Brain pericyte (primary cell): ENCODE measurements at regions not wholly inside any gene's neighbourhood (a gene's known extent, or its start where the extent isn't known, plus 50 kb on each side); places are given as distances from the start of the nearest gene placed in this dataset.

Source experiments
- DNase-seq: peaks from one replicate; pipeline ENCODE4 v3.0.0-alpha.2; 2012; ENCODE audit warnings: low read depth, low spot score

DNA sequence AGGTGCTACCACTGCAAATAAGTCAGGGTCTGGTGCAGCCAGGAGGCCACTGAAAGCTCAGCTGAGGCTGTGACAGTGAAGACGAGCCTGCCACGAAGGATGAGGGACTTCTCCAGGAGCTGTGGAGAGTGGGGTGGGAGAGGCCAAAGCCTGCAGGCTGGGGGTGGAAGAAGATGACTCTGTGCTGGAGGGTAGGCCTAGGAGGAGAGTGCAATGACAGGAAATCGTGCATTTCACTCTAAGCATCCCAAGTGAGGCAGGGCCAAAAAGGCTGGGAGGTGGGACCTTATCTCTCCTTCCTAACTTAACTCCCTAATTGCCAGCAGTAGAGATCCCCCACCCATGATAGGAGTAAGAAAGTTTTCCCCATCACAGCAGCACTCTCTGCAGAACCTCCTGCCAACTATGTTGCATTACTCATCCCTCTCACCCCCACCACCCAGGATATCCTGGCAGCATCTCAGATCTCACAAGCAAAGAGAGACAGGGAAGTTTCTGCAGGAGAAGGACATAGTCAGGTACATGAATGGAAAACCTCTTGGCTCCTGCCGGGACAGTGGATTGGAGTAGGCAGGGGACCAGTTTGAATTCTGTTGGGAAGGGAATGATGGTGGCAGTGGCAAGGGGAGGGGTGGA lies 466.2 kb downstream of the CDH26 start:
- no peak for DNase-seq

DNA sequence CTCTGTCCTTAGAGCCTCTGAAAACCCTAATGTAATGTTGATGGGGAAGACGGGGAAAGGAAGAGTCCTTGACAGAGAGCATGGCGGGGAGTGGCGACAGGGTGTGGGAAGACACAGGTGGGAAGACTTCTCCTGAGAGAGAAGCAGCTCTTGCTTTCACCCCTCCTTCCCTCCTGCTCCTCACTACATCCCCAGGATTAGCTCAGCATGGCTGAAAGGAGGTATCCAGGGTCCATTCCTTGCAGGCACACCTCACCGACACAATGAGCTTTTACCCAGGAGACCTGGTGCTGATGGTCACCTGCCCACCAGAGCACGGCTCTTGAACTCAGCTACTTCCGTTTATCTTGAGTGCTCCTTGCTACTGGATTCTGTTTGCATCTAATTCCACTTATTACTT lies 469.3 kb downstream of the CDH26 start:
- DNase-seq = no peak

DNA sequence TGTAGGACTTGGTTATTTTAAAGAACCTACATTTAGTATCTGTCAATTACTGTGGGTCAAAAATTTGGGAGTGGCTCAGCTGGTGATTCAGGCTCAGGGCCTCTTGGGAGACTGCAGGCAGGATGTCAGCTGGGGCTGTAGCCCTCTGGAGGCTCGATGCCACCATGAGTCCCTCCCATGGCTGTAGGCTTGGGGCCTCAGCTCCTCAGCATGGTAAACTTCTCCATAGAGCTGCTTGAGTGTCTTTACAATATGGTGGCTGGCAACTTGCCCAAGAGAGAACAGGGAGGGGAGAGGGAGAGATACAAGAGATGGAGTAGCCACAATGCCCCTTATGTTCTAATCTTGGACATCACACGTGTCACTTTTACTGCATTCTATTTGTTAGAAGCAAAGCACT lies 470.4 kb downstream of the CDH26 start:
- no peak for DNase-seq

DNA sequence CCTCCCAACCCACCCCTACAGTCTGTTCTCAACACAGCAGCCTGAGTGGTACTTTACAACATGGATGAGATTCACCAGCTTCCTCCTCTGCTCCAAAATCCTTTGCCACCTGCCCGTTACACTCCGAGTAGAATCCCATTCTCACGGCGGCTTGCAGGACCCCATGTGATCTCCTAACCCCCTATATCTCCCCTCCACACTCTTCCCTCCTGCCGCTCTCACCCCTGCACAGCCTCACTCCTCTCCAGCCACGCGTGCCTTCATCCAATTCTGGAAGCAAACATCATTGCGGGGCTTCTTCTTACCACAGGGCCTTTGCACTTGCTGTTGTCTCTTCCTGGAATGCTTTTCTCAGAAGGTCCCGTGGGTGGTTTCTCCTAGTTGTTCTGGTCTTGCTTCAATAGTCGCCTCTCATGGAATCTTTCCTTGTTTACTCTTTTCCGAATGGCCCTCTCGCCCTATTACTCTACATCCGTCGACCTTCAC lies 472.3 kb downstream of the CDH26 start:
- no peak for DNase-seq

DNA sequence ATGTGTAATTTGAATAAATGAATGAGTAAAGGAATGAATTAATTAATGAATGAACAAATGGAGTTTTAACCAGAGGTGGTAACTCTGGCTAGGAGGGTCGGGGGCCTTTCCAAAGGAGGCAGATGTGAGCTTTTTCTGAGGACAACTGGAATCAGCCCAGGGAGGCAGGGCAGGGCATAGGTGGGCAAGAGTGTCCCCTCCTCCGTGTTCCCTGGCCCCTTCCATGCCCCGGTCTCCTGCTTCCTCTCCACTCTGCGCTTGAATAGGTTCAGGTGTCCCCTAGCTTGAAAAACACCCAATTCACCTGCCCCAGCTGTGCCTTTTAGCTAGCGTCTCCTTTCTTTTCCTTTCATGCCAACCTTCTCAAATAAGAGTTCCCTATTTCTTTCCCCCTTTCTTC lies 473.1 kb downstream of the CDH26 start:
- DNase-seq = no peak

DNA sequence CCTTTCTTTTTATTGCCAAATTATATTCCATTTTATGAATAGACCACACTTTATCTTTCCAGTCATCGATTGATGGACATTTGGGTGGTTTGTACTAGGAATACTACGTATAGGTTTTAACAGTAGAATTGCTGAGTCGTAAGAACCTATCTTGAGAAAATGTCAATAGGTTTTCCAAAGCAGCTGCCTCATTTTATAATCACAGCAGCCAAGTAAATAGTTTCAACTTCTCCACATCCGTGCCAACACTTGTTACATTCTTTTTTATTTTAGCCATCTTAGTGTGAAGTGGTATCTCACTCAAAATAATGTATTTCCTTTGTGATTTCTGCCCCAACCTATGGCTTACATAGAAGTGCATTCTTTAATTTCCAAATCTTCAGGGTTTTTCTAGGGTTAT lies 479.2 kb downstream of the CDH26 start:
- no peak for DNase-seq

DNA sequence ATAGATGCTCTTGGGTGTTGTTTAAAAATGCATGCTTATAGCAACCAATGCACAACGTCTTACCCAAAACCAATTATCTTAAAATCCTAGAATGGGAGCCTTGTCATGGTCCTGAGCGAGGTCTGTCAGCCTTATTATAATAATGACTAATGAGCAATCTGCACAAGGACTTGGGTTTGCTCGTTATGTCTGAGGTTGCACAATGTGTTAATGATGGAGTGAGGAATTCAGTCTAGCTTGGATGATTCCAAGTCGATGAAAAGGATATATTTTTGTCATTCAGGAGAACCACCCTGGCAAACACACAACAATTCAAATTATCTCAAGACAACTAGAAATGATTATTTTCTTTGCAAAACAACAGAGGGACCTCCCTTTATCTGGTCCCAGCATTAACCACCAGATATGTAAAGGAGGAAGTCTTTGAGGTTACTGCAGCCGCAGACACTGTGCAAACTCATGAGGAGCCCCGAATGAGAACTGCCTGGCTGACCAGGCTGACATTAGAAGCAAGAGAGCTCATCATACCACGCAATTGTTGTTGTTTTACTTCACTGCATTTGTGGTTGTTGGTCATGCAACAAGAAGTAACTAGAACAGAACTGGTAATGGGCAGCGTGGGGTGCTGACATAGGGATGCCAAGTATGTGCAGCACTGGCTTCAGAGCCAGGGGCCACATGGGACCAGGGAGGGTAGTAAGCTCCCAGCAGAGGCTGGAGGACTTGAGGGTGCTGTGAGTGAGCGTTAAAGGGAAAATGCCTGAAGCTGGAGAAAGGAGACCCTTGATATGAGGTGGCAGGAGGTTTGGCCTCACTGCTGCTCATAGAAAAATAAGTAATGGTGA lies 488.3 kb downstream of the CDH26 start:
- no peak for DNase-seq

DNA sequence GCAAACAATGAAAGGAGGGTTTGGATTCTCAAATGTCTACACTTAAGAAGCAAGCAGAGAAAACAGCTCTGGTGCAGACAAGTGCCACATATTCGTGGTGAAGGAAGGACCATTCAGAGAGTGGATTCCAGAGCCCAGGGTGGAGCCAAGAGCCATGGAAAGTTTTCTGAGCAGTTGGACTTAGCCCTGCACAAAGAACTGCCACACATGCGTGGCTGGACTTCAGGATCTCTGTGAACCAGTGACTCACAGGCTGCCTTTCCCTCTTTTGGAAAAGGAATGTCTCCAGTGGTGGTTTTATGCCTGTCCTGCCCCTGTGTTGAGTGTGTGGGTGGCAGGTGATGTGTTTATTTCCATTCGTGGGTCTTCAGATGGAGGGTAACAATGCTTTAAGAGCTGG lies 489.5 kb downstream of the CDH26 start:
- no peak for DNase-seq

DNA sequence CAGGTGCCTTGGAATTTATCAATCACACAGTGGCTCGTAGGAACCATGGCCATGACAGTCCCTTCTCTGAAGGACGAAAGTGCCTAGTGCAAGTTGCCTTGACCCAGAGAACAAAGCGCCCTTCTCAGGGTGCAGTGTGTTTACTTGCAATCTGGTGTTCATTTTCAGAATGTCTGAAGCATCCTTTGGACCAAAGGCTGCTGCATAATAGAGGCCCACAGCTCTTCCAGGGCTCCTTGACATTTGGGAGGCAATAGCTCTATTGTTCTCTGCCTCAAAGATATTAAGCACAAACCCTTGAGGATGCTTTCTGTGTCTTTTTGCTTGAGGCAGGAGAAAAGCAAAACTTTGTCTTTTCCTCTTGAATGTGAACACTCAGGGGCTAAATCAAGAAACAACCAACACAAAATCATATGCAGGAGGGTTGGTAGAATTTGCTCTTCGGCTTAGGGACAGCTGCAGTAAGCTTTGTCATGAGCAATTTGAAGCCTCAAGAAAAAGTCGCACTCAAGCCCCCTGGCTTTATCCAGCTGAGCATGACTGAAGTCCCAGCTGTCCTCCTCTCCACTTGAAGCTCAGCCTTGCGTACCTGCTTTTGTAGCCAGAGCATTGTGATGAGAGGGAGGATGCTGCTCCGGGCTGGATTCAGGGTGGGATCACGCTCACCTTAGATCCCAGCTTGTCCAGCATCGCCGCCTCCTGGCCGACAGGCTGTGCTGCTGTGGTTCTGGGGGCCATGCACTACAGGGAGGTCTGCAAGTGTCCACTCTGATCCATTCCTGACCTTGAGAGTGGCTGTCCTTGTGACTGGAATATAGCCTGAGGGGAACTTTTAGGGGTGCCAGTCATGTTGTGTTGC lies 495.4 kb downstream of the CDH26 start:
- DNase-seq = no peak

DNA sequence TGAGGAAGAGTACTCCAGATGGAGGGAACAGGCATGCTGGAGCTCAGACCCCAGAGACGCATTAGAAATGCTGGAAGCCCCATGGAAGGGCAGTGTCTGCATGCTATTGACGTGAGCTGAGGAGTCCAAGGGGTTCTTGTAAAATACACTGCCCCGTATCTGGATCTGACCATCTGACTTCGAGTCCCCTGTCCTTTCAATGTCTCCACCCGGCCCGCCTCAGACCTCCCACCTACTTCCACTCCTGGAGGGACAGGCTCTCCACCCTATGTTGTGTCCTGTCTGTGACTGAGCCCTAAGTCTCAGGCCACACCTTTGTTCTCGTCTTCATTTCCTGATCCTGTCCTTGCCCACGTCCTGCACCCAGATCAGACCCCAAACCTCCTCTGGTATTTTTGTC lies 496.3 kb downstream of the CDH26 start:
- no peak for DNase-seq

DNA sequence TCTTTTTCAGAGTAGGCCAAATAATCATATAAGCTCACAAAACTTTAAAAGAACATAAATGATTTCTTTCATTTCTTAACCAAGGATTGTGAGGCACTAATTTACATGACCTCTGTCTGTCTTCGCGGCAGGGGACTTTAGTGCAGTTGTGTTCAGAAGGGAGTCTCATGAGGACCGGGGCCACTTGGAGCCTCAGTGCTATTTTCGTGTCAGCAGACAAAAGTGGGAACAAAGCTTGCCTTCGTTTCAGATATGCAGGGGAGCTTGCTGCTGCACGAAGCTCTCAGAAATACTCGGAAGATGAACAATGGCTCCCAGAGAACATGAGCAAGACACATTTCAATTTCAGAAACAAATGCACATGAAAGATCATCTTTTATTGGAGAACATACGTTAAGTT lies 497.0 kb downstream of the CDH26 start:
- no peak for DNase-seq

DNA sequence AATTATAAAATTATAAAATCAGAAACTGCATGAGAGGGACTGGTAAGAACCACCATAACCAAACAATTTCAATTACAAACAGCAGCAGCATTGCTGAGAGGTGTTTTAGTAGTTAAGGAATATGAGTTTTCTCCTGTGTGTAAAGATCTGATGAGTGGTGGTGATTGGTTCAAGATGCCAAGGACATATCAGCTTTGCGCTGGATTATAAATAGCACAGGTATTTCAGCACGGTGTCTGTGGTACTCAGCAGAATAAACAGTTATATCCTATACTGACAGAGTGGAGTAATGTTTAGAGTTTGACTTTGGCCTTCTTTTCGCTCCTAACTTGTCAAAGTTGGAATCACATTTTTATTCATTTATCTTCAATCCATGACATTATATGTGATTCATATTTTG lies 501.0 kb downstream of the CDH26 start:
- no peak for DNase-seq

DNA sequence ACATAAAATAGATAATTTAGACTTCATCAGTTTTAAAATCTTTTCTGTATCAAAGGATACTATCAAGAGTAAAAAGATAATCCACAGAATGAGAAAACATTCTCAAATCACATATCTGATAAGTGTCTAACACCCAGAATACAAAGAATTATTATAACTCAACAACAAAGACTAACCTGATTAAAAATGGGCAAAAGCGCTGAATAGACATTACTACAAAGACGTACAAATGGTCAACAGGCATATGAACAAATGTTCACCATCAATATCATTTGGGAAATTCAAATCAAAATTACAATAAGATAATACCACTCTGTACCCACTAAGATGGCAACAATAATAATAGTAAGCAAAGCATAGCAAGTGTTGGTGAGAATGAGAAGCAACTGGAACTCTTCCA lies 503.8 kb downstream of the CDH26 start:
- DNase-seq = no peak

DNA sequence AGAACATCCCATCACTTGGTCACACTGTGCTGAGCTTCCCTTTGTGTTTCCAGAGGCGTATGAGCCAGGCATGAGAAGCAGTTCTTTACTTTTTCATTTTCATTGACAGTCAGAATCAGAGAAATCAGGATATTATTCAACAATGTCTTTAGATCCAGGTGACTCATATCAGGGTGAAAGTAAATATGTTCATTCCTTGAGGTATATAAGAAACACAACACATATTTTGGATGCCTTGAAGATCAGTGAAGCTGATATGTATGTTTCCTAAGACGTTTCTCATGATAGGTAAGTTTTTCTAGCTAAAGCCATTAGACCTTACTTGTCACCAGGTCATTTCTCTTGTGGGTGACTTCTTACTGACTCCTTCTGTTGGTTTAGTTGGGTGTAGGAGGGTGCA lies 505.6 kb downstream of the CDH26 start:
- no peak for DNase-seq

DNA sequence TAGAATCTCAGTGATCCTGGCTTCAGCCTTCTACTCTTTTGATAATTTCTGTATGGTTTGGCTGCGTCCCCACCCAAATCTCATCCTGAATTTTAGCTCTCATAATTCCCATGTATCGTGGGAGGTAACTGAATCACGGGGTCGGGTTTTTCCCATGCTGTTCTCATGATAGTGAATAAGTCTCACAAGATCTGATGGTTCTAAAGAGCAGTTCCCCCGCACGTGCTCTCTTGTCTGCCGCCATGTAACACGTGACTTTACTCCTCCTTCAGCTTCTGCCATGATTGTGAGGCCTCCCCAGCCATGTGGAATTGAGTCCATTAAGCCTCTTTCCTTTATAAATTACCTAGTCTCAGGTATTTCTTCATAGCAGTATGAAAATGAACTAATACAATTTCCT lies 507.2 kb downstream of the CDH26 start:
- no peak for DNase-seq

DNA sequence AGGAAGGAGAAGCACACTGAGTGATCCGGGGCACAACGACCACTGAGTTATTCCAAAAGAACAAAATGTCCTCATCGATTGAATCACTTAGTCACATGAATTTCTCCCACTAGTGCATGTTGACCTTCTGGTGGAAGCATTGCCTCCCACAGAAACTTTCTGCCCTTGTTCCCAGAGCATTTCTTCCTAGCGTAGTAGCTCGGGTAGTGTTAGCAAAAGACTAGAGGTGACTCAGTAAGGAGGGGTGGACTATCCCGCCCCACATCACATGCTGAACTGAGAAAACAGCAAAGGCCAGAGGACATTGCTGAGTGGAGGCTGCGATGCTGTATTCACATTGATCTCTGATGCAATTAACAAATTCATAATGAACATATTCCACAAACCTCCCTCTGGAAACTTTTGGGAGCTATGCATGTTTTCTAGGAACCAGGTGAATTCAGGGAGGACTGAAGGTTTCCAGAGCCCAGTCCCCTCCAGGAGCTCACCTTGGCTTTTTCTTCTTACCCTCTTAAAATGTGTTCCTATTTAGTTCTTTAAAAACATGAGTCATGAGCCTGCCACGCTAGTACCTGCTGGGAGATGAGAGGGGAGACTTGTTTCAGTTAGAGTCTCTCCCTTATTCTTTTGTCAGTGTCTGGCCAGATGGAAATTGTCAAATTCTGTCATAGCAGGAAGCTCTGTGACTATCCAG lies 507.9 kb downstream of the CDH26 start:
- no peak for DNase-seq

DNA sequence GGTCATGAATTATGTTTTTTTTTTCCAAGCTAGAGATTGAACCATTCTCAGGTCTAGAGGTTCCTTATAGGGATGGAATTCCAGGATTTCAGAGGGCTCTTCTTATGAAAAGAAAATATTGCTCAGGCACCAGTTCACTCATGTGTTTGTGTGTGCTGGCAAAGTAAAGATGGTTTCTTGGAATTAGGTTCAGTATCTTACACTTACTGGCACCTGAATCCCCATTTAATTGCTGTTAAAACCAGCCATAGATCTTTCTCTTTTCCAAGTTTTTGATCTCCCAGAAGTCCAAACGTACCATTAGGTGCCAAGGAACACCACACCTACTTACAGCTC lies 508.4 kb downstream of the CDH26 start:
- no peak for DNase-seq

DNA sequence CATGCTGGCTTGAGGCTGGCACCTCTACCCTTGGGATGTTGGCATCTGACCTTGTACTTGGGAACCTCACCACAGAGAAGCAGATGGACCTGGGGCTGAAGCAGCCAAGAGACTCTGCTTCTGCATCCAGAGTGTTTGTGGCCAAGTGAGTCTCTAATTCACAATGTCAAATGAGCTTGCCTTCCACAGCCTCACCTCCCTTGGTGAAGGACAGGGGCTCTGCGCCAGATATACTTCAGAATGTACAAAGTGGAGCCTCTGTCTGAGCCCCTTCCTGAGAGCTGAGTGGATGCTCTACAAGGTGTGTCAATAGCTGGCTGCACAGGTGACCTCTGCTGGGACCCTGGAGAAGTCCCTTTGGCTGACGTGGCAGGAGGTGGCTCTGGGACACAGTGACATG lies 508.9 kb downstream of the CDH26 start:
- DNase-seq = no peak

DNA sequence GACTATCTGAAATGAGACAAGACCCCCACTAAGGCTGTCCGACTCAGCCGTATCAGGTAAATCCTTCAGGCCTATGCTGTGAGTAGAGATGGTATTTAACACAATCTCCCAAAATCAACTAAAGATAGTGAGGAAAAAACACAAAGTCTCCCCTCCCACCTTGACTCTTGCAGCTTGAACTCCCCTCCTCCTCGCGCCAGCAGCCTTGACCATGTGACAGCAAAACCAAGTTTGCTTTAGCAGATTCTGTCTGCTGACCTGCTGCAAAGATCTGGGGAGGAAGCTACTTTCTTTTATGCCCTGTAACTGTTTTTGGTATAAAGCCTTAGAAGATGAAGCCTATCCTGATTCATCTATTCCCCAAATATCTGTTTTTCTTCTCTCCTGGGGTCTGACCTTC lies 509.5 kb downstream of the CDH26 start:
- DNase-seq = no peak

DNA sequence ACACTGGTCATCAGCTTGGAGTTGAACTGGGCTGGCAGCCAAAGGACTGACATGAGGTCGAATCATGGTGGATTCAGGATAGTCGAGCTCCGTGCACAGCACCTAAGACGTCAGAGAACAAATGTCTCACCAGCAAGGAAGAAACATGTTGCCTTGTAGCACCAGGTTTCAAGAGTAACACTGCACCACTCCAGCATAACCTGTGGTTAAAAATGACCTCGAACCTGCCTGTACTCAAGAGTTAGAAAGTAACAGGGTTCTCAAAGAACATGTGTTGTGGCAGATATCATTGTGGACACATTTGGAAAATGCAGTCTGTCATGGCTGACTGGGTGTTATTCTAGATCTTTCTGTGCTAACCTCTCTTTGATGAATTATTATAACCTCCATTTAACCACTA lies 511.6 kb downstream of the CDH26 start:
- DNase-seq = no peak

DNA sequence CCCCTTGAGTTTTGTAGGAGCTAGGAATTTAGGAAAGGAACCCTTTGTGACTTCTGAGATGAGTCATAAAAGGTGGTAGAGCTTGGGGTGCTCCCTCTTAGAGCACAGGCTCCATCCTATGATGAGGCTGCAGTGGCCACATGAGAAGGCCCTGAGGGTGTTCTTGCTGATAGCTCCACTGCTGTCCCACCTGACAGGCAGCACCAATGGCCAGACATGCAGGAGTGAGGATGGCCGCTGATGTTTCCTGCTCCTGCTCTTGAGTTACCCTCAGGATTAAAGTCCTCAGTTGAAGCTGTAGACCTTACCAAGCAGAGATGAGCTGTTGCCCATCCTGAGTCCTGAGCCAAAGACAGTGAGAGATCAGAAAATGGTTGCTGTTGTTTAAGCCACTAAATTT lies 512.1 kb downstream of the CDH26 start:
- no peak for DNase-seq

DNA sequence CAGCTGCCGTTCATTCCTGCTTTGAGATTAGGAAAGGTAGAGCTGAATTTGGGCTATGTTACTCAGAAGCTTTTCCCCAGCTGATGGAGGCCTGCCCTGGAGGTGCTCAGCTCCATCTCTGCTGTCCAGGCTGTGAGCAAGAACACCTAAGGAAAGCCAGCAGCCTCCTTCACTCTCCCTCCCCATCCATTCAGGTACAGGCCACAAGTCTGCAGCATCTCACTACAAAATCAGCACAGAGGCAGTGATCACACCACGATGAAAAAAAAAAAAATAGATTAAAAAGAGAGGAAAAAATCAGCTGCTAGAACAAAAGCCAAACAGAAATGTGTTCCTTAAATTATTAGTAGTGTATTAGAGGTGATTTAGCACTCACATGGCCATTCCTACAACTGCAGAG lies 515.0 kb downstream of the CDH26 start:
- DNase-seq = no peak
